H1 (cell line): ENCODE measurements at regions not wholly inside any gene's neighbourhood (a gene's known extent, or its start where the extent isn't known, plus 50 kb on each side); places are given as distances from the start of the nearest gene placed in this dataset.
A peak's percentile ranks its signal among the peaks of the same experiment; 100 is the strongest.

Experiments
- CTCF ChIA-PET: fragments of 300-600 bp; sonication (Branson Sonifier 250); formaldehyde crosslinking; loops from one replicate; lab custom pipeline; 2021; ENCODE audit not compliant: partially characterized antibody; lab: Charles Lee
- POLR2A ChIA-PET: fragments of 300-600 bp; sonication (Branson Sonifier 250); formaldehyde crosslinking; loops from one replicate; lab custom pipeline; 2021; ENCODE audit warnings: inconsistent platforms; ENCODE audit not compliant: partially characterized antibody; lab: Charles Lee
- DNase-seq, 2 experiments: peaks; one replicate each; pipeline versions ENCODE4 v3.0.0 to v3.0.0-alpha.2; 2010 to 2022; ENCODE audit warnings: low spot score in 2 of 2, low read depth in 1 of 2, mixed read lengths in 1 of 2
- FAIRE-seq: peaks from 2 replicates; lab custom pipeline; 2011; peaks lifted over from hg19 to GRCh38; lab: Jason Lieb, UNC
- H2AFZ ChIP-seq: 2 replicates; pipeline ENCODE4 v1.8.1; 2012; ENCODE audit warnings: low read length, inconsistent platforms
- H2AK5ac ChIP-seq: 2 replicates; pipeline ENCODE4 v1.6.1; 2013; ENCODE audit warnings: low read depth, low read length
- H2BK120ac ChIP-seq: replicated peaks from 2 replicates; pipeline ENCODE3; 2013; ENCODE audit warnings: low read depth, low read length, inconsistent platforms
- H2BK12ac ChIP-seq: 2 replicates; pipeline ENCODE4 v1.6.1; 2013; ENCODE audit warnings: low read depth, low read length
- H2BK15ac ChIP-seq: 2 replicates; pipeline ENCODE4 v1.6.1; 2013; ENCODE audit warnings: low read length
- H2BK20ac ChIP-seq: 2 replicates; pipeline ENCODE4 v1.6.1; 2013; ENCODE audit warnings: low read length
- H2BK5ac ChIP-seq: 2 replicates; pipeline ENCODE4 v1.6.1; 2013; ENCODE audit warnings: low read depth, low read length
- H3K14ac ChIP-seq: 2 replicates; pipeline ENCODE4 v1.6.1; 2013; ENCODE audit warnings: inconsistent platforms; ENCODE audit not compliant: insufficient read length
- H3K18ac ChIP-seq: 2 replicates; pipeline ENCODE4 v1.6.1; 2013; ENCODE audit warnings: low read length; ENCODE audit errors: extremely low read depth
- H3K23ac ChIP-seq: 2 replicates; pipeline ENCODE4 v1.6.1; 2013; ENCODE audit warnings: inconsistent platforms; ENCODE audit not compliant: insufficient read length
- H3K23me2 ChIP-seq: 2 replicates; pipeline ENCODE4 v1.6.1; 2013; ENCODE audit warnings: low read depth, low read length
- H3K27ac ChIP-seq: 2 replicates; pipeline ENCODE4 v1.6.1; 2011; ENCODE audit warnings: low read depth, low read length, inconsistent platforms
- H3K27me3 ChIP-seq, 4 experiments: replicated peaks in 1 of 4; 1 replicate in 1 of 4; 2 replicates in 3 of 4; pipeline versions ENCODE4 v1.6.1 to v1.8.1; 2011 to 2013; ENCODE audit warnings: low read length in 3 of 4, mild to moderate bottlenecking in 3 of 4, inconsistent platforms in 2 of 4, mixed read lengths in 2 of 4, moderate library complexity in 1 of 4; ENCODE audit not compliant: control insufficient read depth in 3 of 4, insufficient read depth in 3 of 4; ENCODE audit errors: extremely low read depth in 1 of 4
- H3K36me3 ChIP-seq, 4 experiments: 2 replicates each; pipeline versions ENCODE4 v1.6.1 to v1.8.1; 2011 to 2013; ENCODE audit warnings: mild to moderate bottlenecking in 4 of 4, low read length in 3 of 4, moderate library complexity in 2 of 4, control low read depth in 1 of 4, inconsistent platforms in 1 of 4; ENCODE audit not compliant: insufficient read depth in 4 of 4, control insufficient read depth in 2 of 4
- H3K4ac ChIP-seq: replicated peaks from 2 replicates; pipeline ENCODE3; 2013; ENCODE audit warnings: low read length, low read depth, mixed read lengths, inconsistent platforms; ENCODE audit not compliant: insufficient read length
- H3K4me1 ChIP-seq, 4 experiments: replicated peaks in 1 of 4; 1 replicate in 1 of 4; 2 replicates in 3 of 4; pipeline versions ENCODE4 v1.6.1 to v1.8.1; 2011 to 2013; ENCODE audit warnings: low read length in 3 of 4, inconsistent platforms in 2 of 4, mixed read lengths in 1 of 4; ENCODE audit not compliant: insufficient read depth in 4 of 4, control insufficient read depth in 3 of 4
- H3K4me2 ChIP-seq, 2 experiments: 2 replicates each; pipeline versions ENCODE4 v1.6.1 to v1.8.1; 2011 to 2013; ENCODE audit warnings: low read depth in 2 of 2, low read length in 2 of 2, control low read depth in 1 of 2, inconsistent platforms in 1 of 2, mild to moderate bottlenecking in 1 of 2; ENCODE audit not compliant: insufficient read depth in 1 of 2
- H3K4me3 ChIP-seq, 4 experiments: fragments of 200-600, 300-600 bp in 1 of 4; sonication (generic), shearing (Covaris generic), sonication (Bioruptor Twin) in 1 of 4; 2 replicates each; pipeline versions ENCODE4 v1.5.1 to v1.8.1; 2011 to 2016; ENCODE audit warnings: low read length in 4 of 4, low read depth in 3 of 4, control low read depth in 2 of 4, inconsistent platforms in 2 of 4, mild to moderate bottlenecking in 2 of 4, mixed read lengths in 1 of 4, moderate library complexity in 1 of 4; ENCODE audit not compliant: insufficient read depth in 2 of 4; ENCODE audit errors: extremely low read depth in 1 of 4
- H3K56ac ChIP-seq: replicated peaks from 2 replicates; pipeline ENCODE3; 2013; ENCODE audit warnings: low read depth, mild to moderate bottlenecking, mixed read lengths, low read length, inconsistent platforms; ENCODE audit not compliant: insufficient read length
- H3K79me1 ChIP-seq: 2 replicates; pipeline ENCODE4 v1.6.1; 2013; ENCODE audit warnings: low read depth, low read length, control low read depth
- H3K79me2 ChIP-seq, 2 experiments: 2 replicates each; pipeline versions ENCODE4 v1.6.1 to v1.8.1; 2012 to 2013; ENCODE audit warnings: low read length in 2 of 2, mild to moderate bottlenecking in 2 of 2, inconsistent platforms in 1 of 2; ENCODE audit not compliant: insufficient read depth in 2 of 2, control insufficient read depth in 1 of 2
- H3K9ac ChIP-seq, 4 experiments: replicated peaks in 1 of 4; 1 replicate in 1 of 4; 2 replicates in 3 of 4; pipeline versions ENCODE4 v1.6.1 to v1.8.1; 2011 to 2013; ENCODE audit warnings: low read depth in 3 of 4, low read length in 3 of 4, control low read depth in 2 of 4, mild to moderate bottlenecking in 2 of 4, moderate library complexity in 2 of 4, inconsistent platforms in 1 of 4; ENCODE audit errors: extremely low read depth in 1 of 4
- H3K9me3 ChIP-seq, 2 experiments: 2 replicates each; pipeline versions ENCODE4 v1.6.1 to v1.8.1; 2012 to 2013; ENCODE audit warnings: mild to moderate bottlenecking in 2 of 2, moderate library complexity in 2 of 2, control low read depth in 1 of 2, inconsistent platforms in 1 of 2, low read depth in 1 of 2, low read length in 1 of 2, mixed read lengths in 1 of 2; ENCODE audit not compliant: insufficient read depth in 2 of 2
- H4K20me1 ChIP-seq, 2 experiments: replicated peaks in 1 of 2; 2 replicates each; pipeline versions ENCODE3 to v1.8.1; 2011 to 2013; ENCODE audit warnings: inconsistent platforms in 2 of 2, low read length in 2 of 2, mild to moderate bottlenecking in 1 of 2; ENCODE audit not compliant: insufficient read depth in 2 of 2, control insufficient read depth in 1 of 2
- H4K5ac ChIP-seq: 2 replicates; pipeline ENCODE4 v1.6.1; 2013; ENCODE audit warnings: low read length, low read depth, mixed read lengths, inconsistent platforms; ENCODE audit not compliant: insufficient read length
- H4K8ac ChIP-seq: 2 replicates; pipeline ENCODE4 v1.8.0; 2013; ENCODE audit warnings: mild to moderate bottlenecking, moderate library complexity, low read length, inconsistent platforms; ENCODE audit not compliant: insufficient read depth; ENCODE audit errors: extremely low read depth
- H4K91ac ChIP-seq: replicated peaks from 2 replicates; pipeline ENCODE3; 2013; ENCODE audit warnings: low read length, mixed read lengths, inconsistent platforms; ENCODE audit not compliant: insufficient read length
- CEBPB ChIP-seq: IDR thresholded peaks from 2 replicates; pipeline ENCODE4 v1.6.1; 2012; ENCODE audit warnings: low read depth, low read length
- RNF2 ChIP-seq: fragments of 200-900, 300-1000 bp; sonication (generic); IDR thresholded peaks from 2 replicates; pipeline ENCODE4 v1.7.1; 2016; ENCODE audit warnings: borderline replicate concordance, low read depth, mild to moderate bottlenecking, antibody characterized with exemption, low read length; ENCODE audit not compliant: poor library complexity, severe bottlenecking; ENCODE audit errors: missing control alignments
- WGBS, 2 experiments: shearing (Covaris generic) in 1 of 2; methylation state at CpG; one replicate each; pipeline versions ENCODE4 v1.1.6 to v1.1.7; 2013 to 2015; ENCODE audit warnings: low lambda C conversion rate in 2 of 2, mixed read lengths in 2 of 2, inconsistent platforms in 1 of 2, low coverage in 1 of 2, missing lambda C conversion rate in 1 of 2; ENCODE audit not compliant: insufficient replicate concordance in 2 of 2, insufficient coverage in 1 of 2, insufficient read length in 1 of 2; ENCODE audit errors: extremely low coverage in 1 of 2, missing lambda C conversion rate in 1 of 2; 5-methylcytosine and 5-hydroxymethylcytosine counted together

DNA sequence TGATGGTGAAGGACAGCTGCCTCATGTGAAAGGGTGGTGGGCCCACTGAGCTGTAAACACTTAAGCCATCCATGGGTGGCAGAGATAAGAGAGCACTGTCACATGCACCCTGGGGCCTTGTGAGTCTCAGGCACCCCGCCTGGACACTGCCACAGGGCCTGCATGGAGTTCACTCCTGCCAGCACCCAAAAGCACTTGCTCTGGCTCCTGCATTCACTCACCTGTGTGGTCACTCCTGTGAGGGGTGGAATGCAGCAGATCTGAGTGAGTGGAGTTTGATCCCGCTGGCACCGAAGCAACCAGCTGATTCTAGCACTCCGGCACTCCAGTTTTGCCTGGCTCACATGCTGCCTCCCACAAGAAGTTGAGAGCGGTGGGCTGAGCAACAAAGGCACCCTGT lies 1142.1 kb upstream of the PRMT6 start:
- H2BK20ac ChIP-seq, result no peak overlapping the region
- H3K27ac ChIP-seq, result no peak overlapping the region
- H3K36me3 ChIP-seq, result no peaks in the 10 kb centered on the region
- H4K20me1 ChIP-seq, result no peaks in the 10 kb centered on the region
- H3K9me3 ChIP-seq, result 0 out of 4 replicates have a peak, but pooled peaks cover 0 to 2% of the 10 kb centered on the region in 2 experiments
- H3K23me2 ChIP-seq, result no peaks in the 10 kb centered on the region
- no peak overlapping the region for H4K91ac ChIP-seq
- ChIA-PET CTCF (interaction anchor here (0.7 to 1.4 kb wide), 3 partner anchors 8 to 1587 kb away, joined by 3 read pairs; no protein-coding TSS in a partner anchor), POLR2A (no interaction called here)
- no peak overlapping the region for H3K9ac ChIP-seq
- no peaks in the 10 kb centered on the region for H3K27me3 ChIP-seq
- no peak overlapping the region for H2BK12ac ChIP-seq
- TF ChIP-seq CEBPB, result no peak
- TF ChIP-seq RNF2, result no peak
- no peak overlapping the region for H3K4me3 ChIP-seq
- 94% methylated on average over 5 of the region's 5 CpGs; no CpG with 5 or more reads in 1 of the 2 experiments for WGBS, 2 experiments
- 0 out of 2 replicates have a peak overlapping the region, but pooled peaks have one; percentile 39 for H2AFZ ChIP-seq
- no peak overlapping the region for H4K5ac ChIP-seq
- no peak overlapping the region for H3K18ac ChIP-seq
- H3K4me2 ChIP-seq, result no peak overlapping the region
- no peaks in the 10 kb centered on the region for H3K4me1 ChIP-seq
- no peak overlapping the region for H3K4ac ChIP-seq
- H2BK120ac ChIP-seq, result no peak overlapping the region
- peak overlapping the region; percentile 38; the same call in 1 of the 2 replicates for H4K8ac ChIP-seq
- no peak overlapping the region for H2BK15ac ChIP-seq
- DNase-seq (no peak), FAIRE-seq (no peak)
- no peaks in the 10 kb centered on the region for H3K79me2 ChIP-seq
- no peak overlapping the region for H2AK5ac ChIP-seq
- no peak overlapping the region for H3K56ac ChIP-seq
- no peak overlapping the region for H3K14ac ChIP-seq
- no peak overlapping the region for H2BK5ac ChIP-seq
- H3K23ac ChIP-seq, result no peak overlapping the region
- no peaks in the 10 kb centered on the region for H3K79me1 ChIP-seq
